ENCODE measurements at regions not wholly inside any gene's neighbourhood (a gene's known extent, or its start where the extent isn't known, plus 50 kb on each side); places are given as distances from the start of the nearest gene placed in this dataset.

DNA sequence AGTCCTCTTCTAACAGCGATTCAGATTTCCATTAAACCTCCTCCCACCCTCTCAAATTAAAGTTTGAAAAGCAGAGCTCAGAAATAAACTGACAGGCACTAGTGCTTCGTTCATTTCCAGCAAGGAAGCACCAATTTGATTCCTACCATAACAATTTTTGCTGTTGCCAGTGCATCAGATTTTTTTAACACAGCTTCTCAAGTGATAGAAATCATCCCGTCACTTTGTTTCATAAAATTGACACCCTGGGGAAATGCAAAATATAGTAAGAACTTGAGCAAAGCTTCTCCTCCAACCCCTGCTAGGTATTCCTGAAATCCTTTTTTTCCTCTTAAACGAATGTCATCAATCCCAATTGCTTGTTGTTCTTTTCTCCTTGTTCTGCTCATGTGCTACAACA, 332.1 kb downstream of the FOXG1 start:
- ATAC-seq: no peak
- ChIA-PET POLR2A (no interaction called here), CTCF (no interaction called here)
- TF ChIP-seq EP300 (IDR thresholded peaks at IDR 0.05) (no peak), NPAS2 (CRISPR knock-in tag; IDR thresholded peaks at IDR 0.05; ENCODE audit: borderline replicate concordance) (no peak), ESRRA (IDR thresholded peaks at IDR 0.05; ENCODE audit: borderline replicate concordance, low read length) (no peak), HEYL (CRISPR knock-in tag; IDR thresholded peaks at IDR 0.05) (no peak), NFE2L2 (conservative IDR thresholded peaks at IDR 0.05; ENCODE audit: low read length) (no peak)
- FAIRE-seq: no peak
- no peak for DNase-seq (ENCODE audit: low read depth in 1 of 2, low spot score in 1 of 2)
- Histone ChIP-seq H3K4me2 (no peak overlapping the region), H3K27ac (no peak overlapping the region), H3K9me3 (no peaks in the 10 kb centered on the region), H3K4me3 (no peak overlapping the region), H3K4me1 (no peaks in the 10 kb centered on the region)
- WGBS (ENCODE audit: missing lambda C conversion rate): 4% methylated on average over 4 of the region's 4 CpGs

GRCh38 chr14:29102266-29102665, 335.7 kb downstream of the FOXG1 start:
- ChIA-PET POLR2A (no interaction called here), CTCF (no interaction called here)
- no peak for ATAC-seq
- H3K4me1 ChIP-seq: no peaks in the 10 kb centered on the region
- no peak overlapping the region for H3K27ac ChIP-seq
- no peak for DNase-seq (ENCODE audit: low read depth in 1 of 2, low spot score in 1 of 2)
- H3K4me3 ChIP-seq: no peak overlapping the region
- TF ChIP-seq JUN (IDR thresholded peaks at IDR 0.05): no peak
- TF ChIP-seq, protein P1, sequence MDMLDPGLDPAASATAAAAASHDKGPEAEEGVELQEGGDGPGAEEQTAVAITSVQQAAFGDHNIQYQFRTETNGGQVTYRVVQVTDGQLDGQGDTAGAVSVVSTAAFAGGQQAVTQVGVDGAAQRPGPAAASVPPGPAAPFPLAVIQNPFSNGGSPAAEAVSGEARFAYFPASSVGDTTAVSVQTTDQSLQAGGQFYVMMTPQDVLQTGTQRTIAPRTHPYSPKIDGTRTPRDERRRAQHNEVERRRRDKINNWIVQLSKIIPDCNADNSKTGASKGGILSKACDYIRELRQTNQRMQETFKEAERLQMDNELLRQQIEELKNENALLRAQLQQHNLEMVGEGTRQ (IDR thresholded peaks at IDR 0.05): no peak
- no peak for TF ChIP-seq ESRRA (IDR thresholded peaks at IDR 0.05; ENCODE audit: borderline replicate concordance, low read length)
- TF ChIP-seq CTCF (IDR thresholded peaks at IDR 0.05): no peak
- TF ChIP-seq SMC3 (IDR thresholded peaks at IDR 0.05): no peak
- TF ChIP-seq PBX3 (IDR thresholded peaks at IDR 0.05): no peak
- TF ChIP-seq RFX5 (IDR thresholded peaks at IDR 0.05): no peak
- no peak for TF ChIP-seq REST (IDR thresholded peaks at IDR 0.05)
- TF ChIP-seq CEBPB (IDR thresholded peaks at IDR 0.05): no peak
- TF ChIP-seq RNF2 (IDR thresholded peaks at IDR 0.05; ENCODE audit: borderline replicate concordance, low read depth): no peak
- no peak for TF ChIP-seq RCOR1 (IDR thresholded peaks at IDR 0.05; ENCODE audit: low read depth, low read length)
- TF ChIP-seq BHLHE40 (IDR thresholded peaks at IDR 0.05; ENCODE audit: low read depth, low read length): no peak
- no peak for TF ChIP-seq SREBF2 (IDR thresholded peaks at IDR 0.05)
- TF ChIP-seq POLR2A (IDR thresholded peaks at IDR 0.05; ENCODE audit: low read length): no peak
- TF ChIP-seq FOXS1 (CRISPR knock-in tag; IDR thresholded peaks at IDR 0.05): no peak
- no peak for TF ChIP-seq MAFK (IDR thresholded peaks at IDR 0.05; ENCODE audit: partially characterized antibody)
- no peak for TF ChIP-seq HOXB13 (CRISPR knock-in tag; IDR thresholded peaks at IDR 0.05; ENCODE audit: low read depth)
- no peak overlapping the region for H3K4me2 ChIP-seq
- 45% methylated on average over 7 of the region's 7 CpGs for WGBS (ENCODE audit: missing lambda C conversion rate)
- H3K9me3 ChIP-seq: no peaks in the 10 kb centered on the region
- FAIRE-seq: no peak

Data from A549 (cell line).